Astrocyte (in vitro differentiated cells and primary cell): ENCODE measurements at regions not wholly inside any gene's neighbourhood (a gene's known extent, or its start where the extent isn't known, plus 50 kb on each side); places are given as distances from the start of the nearest gene placed in this dataset.

Experiments used
- DNase-seq: peaks from one replicate; pipeline ENCODE4 v3.0.0-alpha.2; 2010; ENCODE audit warnings: low read depth
- FAIRE-seq: peaks from 2 replicates; lab custom pipeline; 2011; peaks lifted over from hg19 to GRCh38; lab: Jason Lieb, UNC
- H2AFZ ChIP-seq: 2 replicates; pipeline ENCODE4 v1.6.0; 2012; ENCODE audit warnings: low read depth, low read length, inconsistent platforms
- H3K27ac ChIP-seq: 2 replicates; pipeline ENCODE4 v1.5.1; 2011; ENCODE audit warnings: low read depth, low read length, inconsistent platforms
- H3K27me3 ChIP-seq: 2 replicates; pipeline ENCODE4 v1.6.0; 2011; ENCODE audit warnings: low read length, inconsistent platforms; ENCODE audit not compliant: insufficient read depth
- H3K36me3 ChIP-seq: 2 replicates; pipeline ENCODE4 v1.5.1; 2011; ENCODE audit warnings: low read length, inconsistent platforms; ENCODE audit not compliant: insufficient read depth
- H3K4me1 ChIP-seq: 2 replicates; pipeline ENCODE4 v1.5.1; 2011; ENCODE audit warnings: low read length, inconsistent platforms; ENCODE audit not compliant: insufficient read depth
- H3K4me2 ChIP-seq: 2 replicates; pipeline ENCODE4 v1.6.0; 2012; ENCODE audit warnings: low read length, inconsistent platforms
- H3K4me3 ChIP-seq: 2 replicates; pipeline ENCODE4 v1.5.1; 2011; ENCODE audit warnings: low read depth, mild to moderate bottlenecking, low read length, inconsistent platforms; ENCODE audit not compliant: insufficient read depth
- H3K79me2 ChIP-seq: 2 replicates; pipeline ENCODE4 v1.6.0; 2012; ENCODE audit warnings: mild to moderate bottlenecking, low read length, inconsistent platforms; ENCODE audit not compliant: insufficient read depth
- H3K9ac ChIP-seq: 2 replicates; pipeline ENCODE4 v1.6.0; 2012; ENCODE audit warnings: mild to moderate bottlenecking, low read length, inconsistent platforms
- H3K9me3 ChIP-seq: 2 replicates; pipeline ENCODE4 v1.5.1; 2012; ENCODE audit warnings: low read depth, mild to moderate bottlenecking, low read length, inconsistent platforms; ENCODE audit not compliant: insufficient read depth
- H4K20me1 ChIP-seq: 2 replicates; pipeline ENCODE4 v1.6.0; 2012; ENCODE audit warnings: low read length, inconsistent platforms; ENCODE audit not compliant: insufficient read depth
- H3K27ac Mint-ChIP-seq: one replicate; pipeline ENCODE4 v1.8.0; 2021; ENCODE audit warnings: mild to moderate bottlenecking, mixed read lengths; ENCODE audit not compliant: unreplicated experiment
- H3K27me3 Mint-ChIP-seq: one replicate; pipeline ENCODE4 v1.8.0; 2021; ENCODE audit warnings: low read depth, mixed read lengths; ENCODE audit not compliant: unreplicated experiment
- H3K36me3 Mint-ChIP-seq: one replicate; pipeline ENCODE4 v1.8.0; 2021; ENCODE audit warnings: low read depth, mixed read lengths; ENCODE audit not compliant: unreplicated experiment
- H3K4me1 Mint-ChIP-seq: one replicate; pipeline ENCODE4 v1.8.0; 2021; ENCODE audit warnings: low read depth, mixed read lengths; ENCODE audit not compliant: unreplicated experiment
- H3K4me3 Mint-ChIP-seq: one replicate; pipeline ENCODE4 v1.8.0; 2021; ENCODE audit warnings: mild to moderate bottlenecking, moderate library complexity, mixed read lengths; ENCODE audit not compliant: unreplicated experiment
- H3K9me3 Mint-ChIP-seq: one replicate; pipeline ENCODE4 v1.8.0; 2021; ENCODE audit warnings: mild to moderate bottlenecking, mixed read lengths; ENCODE audit not compliant: unreplicated experiment
- EZH2 ChIP-seq: IDR thresholded peaks from 2 replicates; pipeline ENCODE4 v1.6.1; 2012; ENCODE audit warnings: mild to moderate bottlenecking, low read length, inconsistent platforms; ENCODE audit not compliant: insufficient read depth
- TF ChIP-seq, protein P1 (sequence below): IDR thresholded peaks from 2 replicates; pipeline ENCODE4 v1.5.1; 2011; ENCODE audit warnings: low read depth, mild to moderate bottlenecking, inconsistent platforms, low read length, moderate library complexity; ENCODE audit not compliant: insufficient read depth

DNA sequence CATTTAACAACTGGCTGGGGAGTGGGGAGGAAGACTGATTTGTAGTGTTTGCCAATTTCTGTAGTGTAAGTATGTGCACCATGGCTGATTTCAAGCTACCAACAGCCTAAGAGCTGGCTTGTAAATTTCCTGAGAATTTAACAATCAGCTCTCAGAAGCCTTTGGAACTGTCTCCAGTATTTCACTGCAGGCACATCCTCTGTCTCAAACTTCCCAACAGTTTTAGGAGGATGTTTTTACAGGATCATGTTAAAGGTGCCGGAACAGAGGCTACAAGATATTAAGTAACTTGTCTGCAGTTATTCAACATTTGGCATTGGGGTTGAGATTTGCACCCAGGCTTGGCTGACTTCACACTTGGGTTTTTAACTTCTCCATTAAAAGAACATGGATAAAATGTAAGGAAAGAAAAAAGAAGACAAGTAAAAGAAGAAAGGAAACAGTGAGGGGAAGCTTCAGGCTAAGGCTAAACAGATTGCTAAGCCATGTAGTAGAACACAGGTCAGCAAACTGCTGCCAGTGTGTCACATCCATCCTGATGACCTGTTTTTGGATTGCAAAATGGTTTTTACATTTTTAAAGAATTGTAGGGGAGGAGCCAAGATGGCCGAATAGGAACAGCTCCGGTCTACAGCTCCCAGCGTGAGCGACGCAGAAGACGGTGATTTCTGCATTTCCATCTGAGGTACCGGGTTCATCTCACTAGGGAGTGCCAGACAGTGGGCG lies 204.8 kb upstream of the SESN3 start:
- Histone ChIP-seq H3K36me3 (no peaks in the 10 kb centered on the region), H3K4me3 (no peak overlapping the region), H3K4me1 (no peaks in the 10 kb centered on the region), H2AFZ (no peak overlapping the region), H3K27me3 (no peaks in the 10 kb centered on the region), H4K20me1 (no peaks in the 10 kb centered on the region), H3K9ac (no peak overlapping the region), H3K27ac (no peak overlapping the region), H3K79me2 (no peaks in the 10 kb centered on the region), H3K4me2 (no peak overlapping the region), H3K9me3 (no peaks in the 10 kb centered on the region)
- Mint-ChIP-seq H3K4me1 (peaks cover 8% of the 10 kb centered on the region), H3K27ac (no peak overlapping the region), H3K36me3 (no peaks in the 10 kb centered on the region), H3K27me3 (no peaks in the 10 kb centered on the region), H3K9me3 (no peaks in the 10 kb centered on the region), H3K4me3 (no peak overlapping the region)
- DNase-seq: no peak
- TF ChIP-seq, protein P1, sequence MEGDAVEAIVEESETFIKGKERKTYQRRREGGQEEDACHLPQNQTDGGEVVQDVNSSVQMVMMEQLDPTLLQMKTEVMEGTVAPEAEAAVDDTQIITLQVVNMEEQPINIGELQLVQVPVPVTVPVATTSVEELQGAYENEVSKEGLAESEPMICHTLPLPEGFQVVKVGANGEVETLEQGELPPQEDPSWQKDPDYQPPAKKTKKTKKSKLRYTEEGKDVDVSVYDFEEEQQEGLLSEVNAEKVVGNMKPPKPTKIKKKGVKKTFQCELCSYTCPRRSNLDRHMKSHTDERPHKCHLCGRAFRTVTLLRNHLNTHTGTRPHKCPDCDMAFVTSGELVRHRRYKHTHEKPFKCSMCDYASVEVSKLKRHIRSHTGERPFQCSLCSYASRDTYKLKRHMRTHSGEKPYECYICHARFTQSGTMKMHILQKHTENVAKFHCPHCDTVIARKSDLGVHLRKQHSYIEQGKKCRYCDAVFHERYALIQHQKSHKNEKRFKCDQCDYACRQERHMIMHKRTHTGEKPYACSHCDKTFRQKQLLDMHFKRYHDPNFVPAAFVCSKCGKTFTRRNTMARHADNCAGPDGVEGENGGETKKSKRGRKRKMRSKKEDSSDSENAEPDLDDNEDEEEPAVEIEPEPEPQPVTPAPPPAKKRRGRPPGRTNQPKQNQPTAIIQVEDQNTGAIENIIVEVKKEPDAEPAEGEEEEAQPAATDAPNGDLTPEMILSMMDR: no peak
- no peak for TF ChIP-seq EZH2
- no peak for FAIRE-seq

DNA sequence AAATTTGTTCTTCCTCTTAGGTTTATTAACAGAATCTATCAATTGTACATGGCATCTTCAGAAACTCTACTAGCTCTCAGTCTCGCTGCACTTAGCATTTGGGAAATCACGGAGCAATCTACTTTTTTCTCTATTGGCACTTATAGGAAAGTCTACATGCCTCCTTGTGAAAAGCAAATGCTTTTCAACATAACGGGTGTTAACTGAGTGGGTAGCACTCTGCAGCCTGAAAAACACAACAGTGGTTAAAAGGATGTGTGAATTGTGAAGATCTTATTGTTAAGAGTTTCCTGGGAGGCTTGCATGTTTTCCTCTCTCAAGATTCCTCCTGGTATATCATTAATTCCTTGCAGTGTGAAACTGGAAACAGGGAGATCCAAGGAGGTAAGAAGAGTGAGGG lies 204.2 kb upstream of the SESN3 start:
- no peak for FAIRE-seq

More for the DNA sequence above, 204.2 kb upstream of the SESN3 start:
- H3K4me1 Mint-ChIP-seq: peaks cover 8% of the 10 kb centered on the region
- Histone ChIP-seq H2AFZ (no peak overlapping the region), H3K27ac (no peak overlapping the region), H3K79me2 (no peaks in the 10 kb centered on the region), H3K36me3 (no peaks in the 10 kb centered on the region), H4K20me1 (no peaks in the 10 kb centered on the region), H3K9ac (no peak overlapping the region), H3K4me1 (no peaks in the 10 kb centered on the region), H3K4me3 (no peak overlapping the region), H3K9me3 (no peaks in the 10 kb centered on the region), H3K27me3 (no peaks in the 10 kb centered on the region), H3K4me2 (no peak overlapping the region)
- H3K4me3 Mint-ChIP-seq: no peak overlapping the region
- no peak overlapping the region for H3K27ac Mint-ChIP-seq
- no peaks in the 10 kb centered on the region for H3K27me3 Mint-ChIP-seq
- TF ChIP-seq EZH2: no peak
- TF ChIP-seq, protein P1: no peak
- no peak for DNase-seq
- no peaks in the 10 kb centered on the region for H3K36me3 Mint-ChIP-seq
- H3K9me3 Mint-ChIP-seq: no peaks in the 10 kb centered on the region
